IMR-90 (cell line): ENCODE measurements at regions not wholly inside any gene's neighbourhood (a gene's known extent, or its start where the extent isn't known, plus 50 kb on each side); places are given as distances from the start of the nearest gene placed in this dataset.

Experiments used
- ATAC-seq: fragments of 200-7000 bp; cut with Tn5 transposase; 2 replicates; pipeline ENCODE4 v1.9.1; 2020; ENCODE audit warnings: low read depth, mild to moderate bottlenecking, moderate library complexity
- BruUV-seq: library from RNA; stranded (reverse); fragments of 400-500 nt; replicated peaks from 2 replicates; lab custom pipeline; 2021; lab: Mats Ljungman, UMichigan
- CTCF ChIA-PET: fragments of 300-600 bp; formaldehyde crosslinking; extraction: SDS; loops from one replicate; lab custom pipeline; 2021; ENCODE audit warnings: antibody characterized with exemption; lab: Yijun Ruan, JAX
- POLR2A ChIA-PET: fragments of 300-600 bp; sonication (Branson Sonifier 250); formaldehyde crosslinking; loops from one replicate; lab custom pipeline; 2022; ENCODE audit warnings: antibody characterized with exemption; ENCODE audit not compliant: unreplicated experiment; lab: Charles Lee
- DNase-seq: peaks from one replicate; pipeline ENCODE4 v3.0.0; 2013
- H2AFZ ChIP-seq: replicated peaks from 2 replicates; pipeline ENCODE3; 2013; ENCODE audit warnings: low read length, mild to moderate bottlenecking; ENCODE audit not compliant: poor library complexity
- H2AK5ac ChIP-seq: 2 replicates; pipeline ENCODE4 v1.6.1; 2013; ENCODE audit warnings: low read depth, low read length, inconsistent platforms
- H2AK9ac ChIP-seq: replicated peaks from 2 replicates; pipeline ENCODE3; 2013; ENCODE audit warnings: mild to moderate bottlenecking, low read depth, low read length, moderate library complexity; ENCODE audit not compliant: poor library complexity
- H2BK120ac ChIP-seq: 2 replicates; pipeline ENCODE4 v1.6.1; 2013; ENCODE audit warnings: low read depth, low read length, inconsistent platforms
- H2BK15ac ChIP-seq: 3 replicates; pipeline ENCODE4 v1.6.1; 2013; ENCODE audit warnings: low read depth, low read length, inconsistent platforms
- H2BK20ac ChIP-seq: 2 replicates; pipeline ENCODE4 v1.6.1; 2013; ENCODE audit warnings: low read depth, mild to moderate bottlenecking, inconsistent platforms, low read length, moderate library complexity
- H2BK5ac ChIP-seq: 2 replicates; pipeline ENCODE4 v1.6.1; 2013; ENCODE audit warnings: mild to moderate bottlenecking, low read depth, low read length, inconsistent platforms; ENCODE audit not compliant: poor library complexity, severe bottlenecking
- H3K14ac ChIP-seq: replicated peaks from 2 replicates; pipeline ENCODE4 v1.6.1; 2013; ENCODE audit warnings: low read depth, low read length, inconsistent platforms
- H3K18ac ChIP-seq: 2 replicates; pipeline ENCODE4 v1.6.1; 2013; ENCODE audit warnings: low read depth, low read length, control low read depth
- H3K23ac ChIP-seq: 2 replicates; pipeline ENCODE4 v1.6.1; 2013; ENCODE audit warnings: low read depth, low read length, inconsistent platforms
- H3K27ac ChIP-seq: 2 replicates; pipeline ENCODE4 v1.5.1; 2013; ENCODE audit warnings: mild to moderate bottlenecking, control low read depth, low read length; ENCODE audit not compliant: insufficient read depth
- H3K27me3 ChIP-seq: 2 replicates; pipeline ENCODE4 v1.6.1; 2013; ENCODE audit warnings: low read length; ENCODE audit not compliant: control insufficient read depth, insufficient read depth
- H3K36me3 ChIP-seq: 2 replicates; pipeline ENCODE4 v1.6.1; 2013; ENCODE audit warnings: low read length, mixed read lengths; ENCODE audit not compliant: control insufficient read depth, insufficient read depth
- H3K4ac ChIP-seq: 2 replicates; pipeline ENCODE4 v1.6.1; 2013; ENCODE audit warnings: low read depth, low read length, inconsistent platforms
- H3K4me1 ChIP-seq: 2 replicates; pipeline ENCODE4 v1.6.1; 2013; ENCODE audit warnings: low read length, mixed read lengths; ENCODE audit not compliant: control insufficient read depth, insufficient read depth
- H3K4me2 ChIP-seq: 2 replicates; pipeline ENCODE4 v1.6.1; 2013; ENCODE audit warnings: low read depth, mild to moderate bottlenecking, control low read depth, low read length, moderate library complexity
- H3K4me3 ChIP-seq: 2 replicates; pipeline ENCODE4 v1.5.1; 2013; ENCODE audit warnings: low read depth, mild to moderate bottlenecking, control low read depth, low read length, moderate library complexity; ENCODE audit not compliant: insufficient read depth
- H3K56ac ChIP-seq: 2 replicates; pipeline ENCODE4 v1.6.1; 2013; ENCODE audit warnings: low read length, inconsistent platforms; ENCODE audit not compliant: insufficient read depth; ENCODE audit errors: extremely low read depth
- H3K79me1 ChIP-seq, 2 experiments: 2 replicates each; pipeline ENCODE4 v1.6.1; 2013; ENCODE audit warnings: low read length in 2 of 2, inconsistent platforms in 1 of 2, low read depth in 1 of 2
- H3K9ac ChIP-seq: 2 replicates; pipeline ENCODE4 v1.6.1; 2013; ENCODE audit warnings: low read depth, low read length, control low read depth
- H3K9me1 ChIP-seq: 2 replicates; pipeline ENCODE4 v1.6.1; 2013; ENCODE audit warnings: low read length, inconsistent platforms; ENCODE audit not compliant: insufficient read depth
- H3K9me3 ChIP-seq: 2 replicates; pipeline ENCODE4 v1.6.1; 2013; ENCODE audit warnings: low read length; ENCODE audit not compliant: control insufficient read depth, insufficient read depth
- H4K20me1 ChIP-seq: 2 replicates; pipeline ENCODE4 v1.6.1; 2013; ENCODE audit warnings: low read length, inconsistent platforms; ENCODE audit not compliant: insufficient read depth
- H4K5ac ChIP-seq: 2 replicates; pipeline ENCODE4 v1.6.1; 2013; ENCODE audit warnings: mild to moderate bottlenecking, low read depth, low read length, control low read depth
- H4K8ac ChIP-seq, 2 experiments: 2 replicates each; pipeline ENCODE4 v1.6.1; 2013; ENCODE audit warnings: low read depth in 2 of 2, low read length in 2 of 2, control low read depth in 1 of 2, inconsistent platforms in 1 of 2
- H4K91ac ChIP-seq: 2 replicates; pipeline ENCODE4 v1.6.1; 2013; ENCODE audit warnings: low read depth, low read length, inconsistent platforms; ENCODE audit not compliant: insufficient read depth
- CHD1 ChIP-seq: IDR thresholded peaks from 2 replicates; pipeline ENCODE4 v1.6.1; 2012; ENCODE audit warnings: low read depth, low read length, improper control_type of control experiment
- CTCF ChIP-seq: conservative IDR thresholded peaks from 2 replicates; pipeline ENCODE4 v1.5.1; 2012; ENCODE audit warnings: mild to moderate bottlenecking, low read depth, low read length, improper control_type of control experiment
- ELK1 ChIP-seq: fragments of 150-350 bp; IDR thresholded peaks from 2 replicates; pipeline ENCODE4 v1.6.1; 2016; ENCODE audit warnings: low read depth, mild to moderate bottlenecking, low read length, moderate library complexity, borderline replicate concordance
- FOS ChIP-seq: fragments of 150-350 bp; IDR thresholded peaks from 2 replicates; pipeline ENCODE4 v1.6.1; 2016; ENCODE audit warnings: low read depth, low read length
- MAFK ChIP-seq: IDR thresholded peaks from 2 replicates; pipeline ENCODE4 v1.6.1; 2012; ENCODE audit warnings: low read depth, low read length, improper control_type of control experiment
- MAZ ChIP-seq: IDR thresholded peaks from 2 replicates; pipeline ENCODE4 v1.6.1; 2012; ENCODE audit warnings: low read depth, mild to moderate bottlenecking, low read length, improper control_type of control experiment, moderate library complexity, borderline replicate concordance
- MXI1 ChIP-seq: IDR thresholded peaks from 2 replicates; pipeline ENCODE4 v1.6.1; 2012; ENCODE audit warnings: low read depth, mild to moderate bottlenecking, low read length, moderate library complexity, borderline replicate concordance
- RCOR1 ChIP-seq: IDR thresholded peaks from 2 replicates; pipeline ENCODE4 v1.6.1; 2012; ENCODE audit warnings: mild to moderate bottlenecking, low read length, improper control_type of control experiment; ENCODE audit not compliant: insufficient replicate concordance
- SMC3 ChIP-seq: fragments of 150-350 bp; IDR thresholded peaks from 2 replicates; pipeline ENCODE4 v1.6.1; 2016; ENCODE audit warnings: low read depth, mild to moderate bottlenecking, antibody characterized with exemption, low read length, moderate library complexity
- WGBS, 2 experiments: methylation state at CpG; one replicate each; pipeline versions ENCODE4 v1.1.5 to v1.1.7; 2013; ENCODE audit warnings: missing lambda C conversion rate in 2 of 2; ENCODE audit not compliant: insufficient read length in 1 of 2; ENCODE audit errors: extremely low coverage in 2 of 2; 5-methylcytosine and 5-hydroxymethylcytosine counted together
- dilution Hi-C: fragments of 300-500 bp; cut with HindIII; formaldehyde crosslinking; loops from one replicate; pipeline ENCODE4 v1.14.3; 2018; ENCODE audit warnings: low sequenced_read_pairs; ENCODE audit not compliant: unreplicated experiment
- in situ Hi-C: fragments of 300-500 bp; cut with MboI; formaldehyde crosslinking; loops from 3 replicates; pipeline ENCODE4 v1.14.3; 2019; ENCODE audit warnings: low sequenced_read_pairs, inconsistent platforms, mixed read lengths
- intact Hi-C: fragments of 100-400 bp; cut with micrococcal nuclease; formaldehyde crosslinking; loops from 2 replicates; pipeline ENCODE4 v1.10.0; 2022
- TF ChIP-seq, protein P1 (sequence below): fragments of 150-350 bp; IDR thresholded peaks from 2 replicates; pipeline ENCODE4 v1.6.1; 2017; ENCODE audit warnings: mild to moderate bottlenecking, antibody characterized with exemption, low read length, low read depth

- Histone ChIP-seq H3K27me3 (no peaks in the 10 kb centered on the region), H2BK20ac (no peak overlapping the region), H3K36me3 (no peaks in the 10 kb centered on the region), H2BK15ac (no peak overlapping the region), H3K56ac (no peak overlapping the region), H3K9ac (no peak overlapping the region), H3K23ac (no peak overlapping the region), H2AK9ac (no peak overlapping the region), H3K4me3 (no peak overlapping the region), H2AK5ac (no peak overlapping the region), H3K18ac (no peak overlapping the region), H3K4ac (no peak overlapping the region), H3K4me2 (no peak overlapping the region), H3K9me3 (peaks cover 4% of the 10 kb centered on the region), H3K4me1 (no peaks in the 10 kb centered on the region), H3K79me1 (no peaks in the 10 kb centered on the region), H4K8ac (no peak overlapping the region), H2AFZ (no peak overlapping the region), H3K14ac (no peak overlapping the region), H2BK5ac (no peak overlapping the region), H4K91ac (no peak overlapping the region), H3K9me1 (no peaks in the 10 kb centered on the region), H4K20me1 (no peaks in the 10 kb centered on the region), H2BK120ac (no peak overlapping the region), H4K5ac (no peak overlapping the region), H3K27ac (no peak overlapping the region)
- ATAC-seq (no peak), DNase-seq (no peak)
- ChIA-PET CTCF (interaction anchor here (0.6 kb wide), 1 partner anchor 806 kb away, joined by 6 read pairs; no protein-coding TSS in a partner anchor), POLR2A (no interaction called here)
- BruUV-seq, result no TSS peak
- TF ChIP-seq SMC3, result no peak
- TF ChIP-seq MAZ, result no peak
- TF ChIP-seq RCOR1, result no peak
- TF ChIP-seq FOS, result no peak
- no peak for TF ChIP-seq MXI1
- no peak for TF ChIP-seq CHD1
- TF ChIP-seq, protein P1, sequence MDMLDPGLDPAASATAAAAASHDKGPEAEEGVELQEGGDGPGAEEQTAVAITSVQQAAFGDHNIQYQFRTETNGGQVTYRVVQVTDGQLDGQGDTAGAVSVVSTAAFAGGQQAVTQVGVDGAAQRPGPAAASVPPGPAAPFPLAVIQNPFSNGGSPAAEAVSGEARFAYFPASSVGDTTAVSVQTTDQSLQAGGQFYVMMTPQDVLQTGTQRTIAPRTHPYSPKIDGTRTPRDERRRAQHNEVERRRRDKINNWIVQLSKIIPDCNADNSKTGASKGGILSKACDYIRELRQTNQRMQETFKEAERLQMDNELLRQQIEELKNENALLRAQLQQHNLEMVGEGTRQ, result no peak
- TF ChIP-seq MAFK, result no peak
- no peak for TF ChIP-seq CTCF
- TF ChIP-seq ELK1, result no peak
- dilution Hi-C loops (no loop called here), in situ Hi-C loops (no loop called here), intact Hi-C loops (no loop called here)
- no CpG with 5 or more reads among the region's 2 CpGs for WGBS, 2 experiments
These were observed 119.6 kb upstream of the SV2C start for GRCh38 chr5:75963554-75963953.
